Lung (tissue), 11 donors: ENCODE measurements at regions not wholly inside any gene's neighbourhood (a gene's known extent, or its start where the extent isn't known, plus 50 kb on each side); places are given as distances from the start of the nearest gene placed in this dataset.

Source experiments
- ATAC-seq: fragments of 200-7000 bp; cut with Tn5 transposase; one replicate; pipeline ENCODE4 v1.9.1; 2020; ENCODE audit warnings: moderate number of reproducible peaks; ENCODE audit not compliant: insufficient read depth, low FRiP score
- DNase-seq, 3 donors: peaks; one replicate each; pipeline ENCODE4 v3.0.0-alpha.2; 2013 to 2017
- H3K27ac ChIP-seq, 2 donors: one replicate each; pipeline ENCODE4 v1.5.1; 2013; ENCODE audit warnings: mild to moderate bottlenecking in 2 of 2, moderate library complexity in 2 of 2, control low read depth in 1 of 2, inconsistent platforms in 1 of 2, low read depth in 1 of 2, low read length in 1 of 2
- H3K27me3 ChIP-seq, 3 donors: one replicate each; pipeline ENCODE4 v1.5.1; 2013; ENCODE audit warnings: low read length in 2 of 3; ENCODE audit not compliant: control insufficient read depth in 3 of 3, insufficient read depth in 3 of 3
- H3K36me3 ChIP-seq, 4 donors: one replicate each; pipeline ENCODE4 v1.5.1; 2013; ENCODE audit warnings: low read length in 4 of 4, mild to moderate bottlenecking in 1 of 4, moderate library complexity in 1 of 4; ENCODE audit not compliant: control insufficient read depth in 4 of 4, insufficient read depth in 4 of 4
- H3K4me1 ChIP-seq, 5 donors: one replicate each; pipeline ENCODE4 v1.5.1; 2013; ENCODE audit warnings: low read length in 5 of 5, mild to moderate bottlenecking in 2 of 5, moderate library complexity in 1 of 5; ENCODE audit not compliant: control insufficient read depth in 5 of 5, insufficient read depth in 5 of 5
- H3K4me3 ChIP-seq: one replicate; pipeline ENCODE4 v1.5.1; 2013; ENCODE audit warnings: mild to moderate bottlenecking, control low read depth, moderate library complexity
- H3K9ac ChIP-seq, 2 donors: one replicate each; pipeline ENCODE4 v1.5.1; 2013; ENCODE audit warnings: low read length in 2 of 2, control low read depth in 1 of 2; ENCODE audit not compliant: insufficient read depth in 1 of 2
- H3K9me3 ChIP-seq, 4 donors: one replicate each; pipeline ENCODE4 v1.5.1; 2013; ENCODE audit warnings: low read length in 3 of 4, mild to moderate bottlenecking in 1 of 4, moderate library complexity in 1 of 4; ENCODE audit not compliant: control insufficient read depth in 4 of 4, insufficient read depth in 3 of 4
- CTCF ChIP-seq: IDR thresholded peaks from 2 replicates; pipeline ENCODE4 v1.5.1; 2012; ENCODE audit warnings: mild to moderate bottlenecking; ENCODE audit errors: control extremely low read depth, extremely low read depth
- WGBS, 2 donors: extraction: QIAGEN DNeasy Blood & Tissue Kit; methylation state at CpG; one replicate each; pipeline ENCODE4 v1.1.7; 2013; 5-methylcytosine and 5-hydroxymethylcytosine counted together
- donor health status: control.
- donor health status: control.
- donor health status: Bipolar disorder and iron deficiency.
- donor health status: healthy.
- donor health status: DM: yes; HTN: yes; CAD: no.

GRCh38 chr6:48735846-48736245, 624.8 kb upstream of the PTCHD4 start:
- ATAC-seq (no peak), DNase-seq (no peak)
- WGBS, 2 donors = 81% methylated on average over 1 of the region's 1 CpG
- no peaks in the 10 kb centered on the region for H3K27me3 ChIP-seq
- peaks cover 0 to 8% (median 0%) of the 10 kb centered on the region in 5 donors for H3K4me1 ChIP-seq
- H3K4me3 ChIP-seq = no peak overlapping the region
- H3K9ac ChIP-seq = no peak overlapping the region
- H3K36me3 ChIP-seq = no peaks in the 10 kb centered on the region
- no peak for TF ChIP-seq CTCF
- no peaks in the 10 kb centered on the region for H3K9me3 ChIP-seq
- no peak overlapping the region for H3K27ac ChIP-seq

GRCh38 chr6:48733581-48733980, 622.6 kb upstream of the PTCHD4 start:
- Histone ChIP-seq H3K27ac (no peak overlapping the region), H3K4me1 (peaks cover 0 to 8% (median 0%) of the 10 kb centered on the region in 5 donors), H3K9me3 (peaks cover 0 to 2% (median 0%) of the 10 kb centered on the region in 4 donors), H3K4me3 (no peak overlapping the region), H3K9ac (no peak overlapping the region), H3K36me3 (no peaks in the 10 kb centered on the region), H3K27me3 (no peaks in the 10 kb centered on the region)
- no peak for TF ChIP-seq CTCF
- no peak for DNase-seq
- ATAC-seq = no peak
- 13 to 25% methylated on average over 1 of the region's 1 CpG for WGBS, 2 donors

- no peak for ATAC-seq
Measured at GRCh38 chr6:48714699-48715098, 603.7 kb upstream of the PTCHD4 start.

More at GRCh38 chr6:48714699-48715098, 603.7 kb upstream of the PTCHD4 start:
- no peaks in the 10 kb centered on the region for H3K4me1 ChIP-seq
- no peaks in the 10 kb centered on the region for H3K36me3 ChIP-seq
- H3K4me3 ChIP-seq = no peak overlapping the region
- H3K27me3 ChIP-seq = no peaks in the 10 kb centered on the region
- no peak for DNase-seq
- H3K27ac ChIP-seq = no peak overlapping the region
- peaks cover 0 to 3% (median 0%) of the 10 kb centered on the region in 4 donors for H3K9me3 ChIP-seq
- H3K9ac ChIP-seq = no peak overlapping the region
- 57 to 83% methylated on average over 2 of the region's 2 CpGs for WGBS, 2 donors
- TF ChIP-seq CTCF = no peak
